Kidney (tissue), 13 donors: ENCODE measurements at regions not wholly inside any gene's neighbourhood (a gene's known extent, or its start where the extent isn't known, plus 50 kb on each side); places are given as distances from the start of the nearest gene placed in this dataset.
A peak's percentile ranks its signal among the peaks of the same experiment; 100 is the strongest.

Experiments
- DNase-seq, 5 donors: peaks; one replicate each; pipeline ENCODE4 v3.0.0-alpha.2; 2013 to 2020
- FAIRE-seq: peaks from 2 replicates; lab custom pipeline; 2012; peaks lifted over from hg19 to GRCh38; lab: Jason Lieb, UNC
- H3K27ac ChIP-seq, 2 donors: one replicate each; pipeline ENCODE4 v1.7.0; 2013; ENCODE audit warnings: low read depth in 2 of 2, low read length in 2 of 2, inconsistent platforms in 1 of 2
- H3K27me3 ChIP-seq: one replicate; pipeline ENCODE4 v1.7.1; 2013; ENCODE audit warnings: low read length, inconsistent platforms; ENCODE audit not compliant: control insufficient read depth, insufficient read depth
- H3K36me3 ChIP-seq, 3 donors: one replicate each; pipeline versions ENCODE4 v1.7.0 to v1.7.1; 2013; ENCODE audit warnings: low read length in 3 of 3, control low read depth in 1 of 3, inconsistent platforms in 1 of 3; ENCODE audit not compliant: insufficient read depth in 3 of 3, control insufficient read depth in 2 of 3
- H3K4me1 ChIP-seq, 3 donors: one replicate each; pipeline versions ENCODE4 v1.7.0 to v1.7.1; 2013; ENCODE audit warnings: low read length in 3 of 3, inconsistent platforms in 1 of 3, low read depth in 1 of 3; ENCODE audit not compliant: control insufficient read depth in 2 of 3, insufficient read depth in 2 of 3
- H3K4me3 ChIP-seq, 3 donors: one replicate each; pipeline versions ENCODE4 v1.7.0 to v1.8.1; 2013; ENCODE audit warnings: low read length in 3 of 3, control low read depth in 1 of 3, inconsistent platforms in 1 of 3
- H3K9ac ChIP-seq, 3 donors: one replicate each; pipeline versions ENCODE4 v1.7.0 to v1.7.1; 2013; ENCODE audit warnings: low read length in 3 of 3, control low read depth in 1 of 3, inconsistent platforms in 1 of 3
- H3K9me3 ChIP-seq, 3 donors: one replicate each; pipeline versions ENCODE4 v1.7.0 to v1.7.1; 2013; ENCODE audit warnings: low read length in 3 of 3, control low read depth in 1 of 3, inconsistent platforms in 1 of 3; ENCODE audit not compliant: control insufficient read depth in 2 of 3, insufficient read depth in 1 of 3
- intact Hi-C: fragments of 100-400 bp; cut with DNase I; formaldehyde crosslinking; loops from one replicate; pipeline ENCODE4 v1.11.1; 2022
- TF ChIP-seq, protein P1 (sequence below): IDR thresholded peaks from 3 replicates; pipeline ENCODE4 v1.5.1; 2012; ENCODE audit warnings: mild to moderate bottlenecking, moderate library complexity, borderline replicate concordance; ENCODE audit not compliant: insufficient read depth; ENCODE audit errors: extremely low read depth
- donor health status: control.
- donor health status: control.
- donor health status: control.
- donor health status: control.
- donor health status: control.
- donor health status: DM: yes; HTN: yes; CAD: no.
- donor health status: Normal renal cell carcinoma (clear cell type).

DNA sequence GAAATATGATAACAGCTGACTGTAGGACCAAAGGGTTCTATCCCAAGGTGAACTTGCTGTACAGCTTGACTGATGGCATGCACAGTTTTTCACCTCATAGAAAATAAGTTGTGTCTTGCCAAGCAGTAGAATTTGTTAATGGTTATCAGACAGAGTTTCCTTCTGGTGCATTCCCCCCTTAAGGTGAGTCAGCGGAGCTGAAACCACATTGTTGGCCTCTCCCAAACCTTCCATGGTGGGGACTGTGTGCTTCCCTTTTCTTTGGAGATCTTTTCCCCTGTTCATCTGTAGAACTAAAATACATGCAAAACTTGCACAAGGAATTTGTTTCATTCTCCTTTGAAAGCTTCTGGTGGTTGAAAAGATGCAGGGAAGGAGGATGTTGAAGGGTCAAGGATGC lies 179.8 kb downstream of the FGF1 start:
- H3K4me3 ChIP-seq, result no peak overlapping the region
- H3K27ac ChIP-seq, result peak overlapping the region in 1 of 2 donors; percentile 13
- no peak for FAIRE-seq
- no peak overlapping the region for H3K9ac ChIP-seq
- no peaks in the 10 kb centered on the region for H3K36me3 ChIP-seq
- DNase-seq, result no peak
- no peaks in the 10 kb centered on the region for H3K27me3 ChIP-seq
- intact Hi-C loops, result no loop called here
- H3K4me1 ChIP-seq, result peaks cover 8 to 22% (median 20%) of the 10 kb centered on the region in 3 donors
- H3K9me3 ChIP-seq, result no peaks in the 10 kb centered on the region
- TF ChIP-seq, protein P1, sequence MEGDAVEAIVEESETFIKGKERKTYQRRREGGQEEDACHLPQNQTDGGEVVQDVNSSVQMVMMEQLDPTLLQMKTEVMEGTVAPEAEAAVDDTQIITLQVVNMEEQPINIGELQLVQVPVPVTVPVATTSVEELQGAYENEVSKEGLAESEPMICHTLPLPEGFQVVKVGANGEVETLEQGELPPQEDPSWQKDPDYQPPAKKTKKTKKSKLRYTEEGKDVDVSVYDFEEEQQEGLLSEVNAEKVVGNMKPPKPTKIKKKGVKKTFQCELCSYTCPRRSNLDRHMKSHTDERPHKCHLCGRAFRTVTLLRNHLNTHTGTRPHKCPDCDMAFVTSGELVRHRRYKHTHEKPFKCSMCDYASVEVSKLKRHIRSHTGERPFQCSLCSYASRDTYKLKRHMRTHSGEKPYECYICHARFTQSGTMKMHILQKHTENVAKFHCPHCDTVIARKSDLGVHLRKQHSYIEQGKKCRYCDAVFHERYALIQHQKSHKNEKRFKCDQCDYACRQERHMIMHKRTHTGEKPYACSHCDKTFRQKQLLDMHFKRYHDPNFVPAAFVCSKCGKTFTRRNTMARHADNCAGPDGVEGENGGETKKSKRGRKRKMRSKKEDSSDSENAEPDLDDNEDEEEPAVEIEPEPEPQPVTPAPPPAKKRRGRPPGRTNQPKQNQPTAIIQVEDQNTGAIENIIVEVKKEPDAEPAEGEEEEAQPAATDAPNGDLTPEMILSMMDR, result no peak

DNA sequence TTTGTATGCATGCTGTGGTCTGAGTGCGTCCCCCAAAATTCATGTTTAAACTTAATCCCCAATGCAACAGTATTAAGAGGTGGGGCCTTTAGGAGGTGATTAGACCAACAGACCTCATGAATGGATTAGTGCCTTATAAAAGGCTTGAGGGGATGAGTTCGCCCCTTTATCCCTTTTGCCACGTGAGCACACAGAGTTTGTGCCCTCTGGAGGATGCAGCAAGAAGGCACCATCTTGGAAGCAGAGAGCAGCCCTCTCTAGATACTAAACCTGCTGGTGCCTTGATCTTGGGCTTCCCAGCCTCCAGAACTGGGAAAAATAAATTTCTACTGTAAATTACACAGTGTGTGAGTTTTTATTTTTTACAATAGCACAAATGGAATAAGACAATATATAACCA lies 177.1 kb upstream of the SPRY4 start:
- intact Hi-C loops, result no loop called here
- H3K36me3 ChIP-seq, result no peaks in the 10 kb centered on the region
- FAIRE-seq, result no peak

GRCh38 chr5:142500227-142500905 lies 175.5 kb upstream of the SPRY4 start:
- Histone ChIP-seq H3K27ac (peak overlapping the region; percentile 18 to 87), H3K9ac (no peak overlapping the region), H3K36me3 (no peaks in the 10 kb centered on the region), H3K4me1 (peaks cover 0 to 16% (median 11%) of the 10 kb centered on the region in 3 donors), H3K9me3 (no peaks in the 10 kb centered on the region), H3K4me3 (peak overlapping the region in 1 of 3 donors; percentile 35), H3K27me3 (no peaks in the 10 kb centered on the region)
- TF ChIP-seq, protein P1, result no peak
- FAIRE-seq, result no peak
- peak in 1 of 5 donors; percentile 54 for DNase-seq
- intact Hi-C loops, result no loop called here

More for the DNA sequence above, 177.1 kb upstream of the SPRY4 start:
- Histone ChIP-seq H3K4me1 (peaks cover 0 to 17% (median 16%) of the 10 kb centered on the region in 3 donors), H3K9me3 (no peaks in the 10 kb centered on the region), H3K27ac (no peak overlapping the region), H3K27me3 (no peaks in the 10 kb centered on the region), H3K9ac (no peak overlapping the region), H3K4me3 (no peak overlapping the region)
- TF ChIP-seq, protein P1, result no peak
- DNase-seq, result no peak
